ENCODE measurements at regions not wholly inside any gene's neighbourhood (a gene's known extent, or its start where the extent isn't known, plus 50 kb on each side); places are given as distances from the start of the nearest gene placed in this dataset.
"Not testable (repeated sequence)": the region's sequence is repeated elsewhere in the genome, so short reads cannot be mapped to it uniquely, and the experiment has no call there.

GRCh38 chr7:29647691-29648210 is 84.1 kb downstream of the PRR15 start:
- in situ Hi-C loops (cut with MboI; ENCODE audit: low sequenced_read_pairs), result loop anchor here (25.0 kb wide), 1 partner anchor 265 kb away; no protein-coding TSS in a partner anchor

DNA sequence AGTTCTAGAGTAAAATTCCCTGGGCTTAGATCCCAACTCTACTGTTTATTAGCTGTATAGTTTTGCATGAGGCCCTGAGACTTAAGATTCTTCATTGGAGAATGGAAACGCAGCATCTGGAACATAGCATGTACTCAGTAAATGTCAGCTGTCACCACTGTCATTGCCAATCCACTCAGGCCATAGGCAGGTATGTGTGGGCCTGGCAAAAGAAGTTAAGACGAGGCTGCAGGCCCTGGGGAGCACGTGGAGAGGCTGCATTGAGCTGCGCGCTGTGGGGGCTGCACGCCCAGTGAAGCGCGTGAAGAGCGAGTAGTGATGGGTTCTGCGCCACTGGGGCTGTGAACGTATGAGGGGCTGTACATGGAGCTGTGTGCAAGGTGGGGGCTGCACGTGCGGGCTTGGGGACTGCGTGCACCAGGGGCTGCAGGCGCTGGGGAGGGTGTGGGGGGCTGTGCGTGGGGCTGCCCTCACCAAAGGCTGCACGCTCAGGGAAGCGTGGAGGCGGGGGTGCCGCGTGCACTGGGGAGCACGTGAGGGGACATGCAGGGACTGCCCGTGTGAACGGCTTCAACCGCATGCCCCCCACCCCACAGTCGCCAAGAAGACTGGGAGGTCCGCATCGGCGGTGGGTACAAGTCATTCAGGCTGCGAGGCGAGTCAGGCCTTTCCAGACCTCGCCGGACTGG is 85.5 kb downstream of the PRR15 start:
- in situ Hi-C loops (cut with MboI; ENCODE audit: low sequenced_read_pairs), result loop anchor here (25.0 kb wide), 1 partner anchor 263 kb away; no protein-coding TSS in a partner anchor

DNA sequence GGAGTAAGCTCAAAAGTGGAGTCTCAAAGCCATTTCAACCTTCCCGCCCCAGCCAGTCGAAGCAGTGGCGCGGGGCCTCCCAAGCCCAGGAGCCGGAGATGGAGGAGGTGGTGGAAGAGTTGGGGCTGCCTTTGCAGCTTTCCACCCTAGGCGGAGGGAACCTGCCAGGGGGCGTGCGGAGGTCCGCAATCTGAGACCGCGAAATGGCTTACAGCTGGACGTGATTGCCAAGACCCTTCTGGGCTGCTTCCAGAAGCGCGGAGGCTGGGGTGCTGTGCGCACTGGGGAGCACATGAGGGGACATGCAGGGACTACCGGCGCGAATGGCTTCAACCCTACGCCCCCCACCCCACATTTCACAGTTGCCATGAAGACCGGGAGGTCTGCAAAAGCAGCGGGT is 86.2 kb downstream of the PRR15 start:
- in situ Hi-C loops (cut with MboI; ENCODE audit: low sequenced_read_pairs), result loop anchor here (25.0 kb wide), 1 partner anchor 262 kb away; no protein-coding TSS in a partner anchor

DNA sequence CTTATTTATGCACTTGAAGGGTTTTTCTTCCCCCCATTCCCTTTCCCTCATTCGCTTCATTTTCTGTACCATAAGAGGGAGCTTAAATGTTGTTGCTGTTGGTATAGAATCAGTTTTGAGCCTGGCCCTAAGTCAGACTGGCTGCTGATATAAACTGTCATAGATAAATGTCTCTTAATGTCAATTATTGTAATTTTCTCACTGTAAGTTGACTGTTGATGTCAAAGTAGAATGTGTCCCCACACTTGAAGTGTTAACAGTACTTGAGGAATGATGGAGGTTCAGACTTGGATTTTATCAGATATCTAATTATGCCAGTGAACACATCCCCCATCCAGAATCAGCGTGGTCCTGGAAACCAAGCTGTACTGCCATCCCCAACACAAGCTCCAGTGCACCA is 87.8 kb downstream of the PRR15 start:
- in situ Hi-C loops (cut with MboI; ENCODE audit: low sequenced_read_pairs), result no loop called here

DNA sequence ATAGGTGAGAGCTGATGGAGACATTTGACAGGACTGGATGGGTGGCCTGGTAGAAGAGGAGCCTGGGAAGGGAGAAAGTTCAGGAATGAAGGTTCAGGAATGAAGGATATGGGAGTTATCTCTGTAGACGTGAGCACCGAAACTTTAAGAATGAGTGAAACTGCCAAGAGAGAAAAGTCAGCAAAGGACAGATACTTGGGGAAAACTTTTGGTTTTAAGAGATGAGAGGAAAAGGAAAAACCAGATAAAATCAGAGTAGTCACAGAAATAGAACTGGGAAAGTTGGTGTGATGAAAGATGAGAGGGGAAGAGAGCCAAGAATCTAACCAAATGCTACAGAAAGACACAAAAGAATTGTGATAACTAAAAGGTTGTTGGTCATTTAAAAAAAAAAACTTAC is 88.9 kb downstream of the PRR15 start:
- in situ Hi-C loops (cut with MboI; ENCODE audit: low sequenced_read_pairs), result no loop called here

DNA sequence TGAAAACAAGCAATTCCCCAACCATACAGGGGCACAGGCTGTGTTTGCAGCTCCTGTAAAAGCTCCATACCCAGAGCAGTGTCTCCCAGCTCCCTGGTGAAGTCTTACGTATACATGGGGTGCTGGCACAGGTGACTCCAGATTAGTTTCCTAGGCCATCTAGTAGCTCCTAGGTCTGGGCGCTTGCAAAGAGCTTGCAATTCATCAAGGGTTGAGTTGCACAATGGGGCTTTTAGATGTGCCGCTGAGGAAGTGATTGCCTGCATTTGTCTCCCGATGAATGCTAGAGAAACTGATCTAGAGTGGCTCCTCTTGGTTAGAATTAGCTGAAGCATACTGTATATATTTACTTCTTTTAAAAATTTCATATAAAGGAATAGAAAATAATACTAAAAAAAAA is 90.7 kb downstream of the PRR15 start:
- in situ Hi-C loops (cut with MboI; ENCODE audit: low sequenced_read_pairs), result not testable (repeated sequence)

- in situ Hi-C loops (cut with MboI; ENCODE audit: low sequenced_read_pairs), result no loop called here
Measured at GRCh38 chr7:29657288-29657687, 93.7 kb downstream of the PRR15 start.

GRCh38 chr7:29657856-29658255 is 94.2 kb downstream of the PRR15 start:
- in situ Hi-C loops (cut with MboI; ENCODE audit: low sequenced_read_pairs), result no loop called here

DNA sequence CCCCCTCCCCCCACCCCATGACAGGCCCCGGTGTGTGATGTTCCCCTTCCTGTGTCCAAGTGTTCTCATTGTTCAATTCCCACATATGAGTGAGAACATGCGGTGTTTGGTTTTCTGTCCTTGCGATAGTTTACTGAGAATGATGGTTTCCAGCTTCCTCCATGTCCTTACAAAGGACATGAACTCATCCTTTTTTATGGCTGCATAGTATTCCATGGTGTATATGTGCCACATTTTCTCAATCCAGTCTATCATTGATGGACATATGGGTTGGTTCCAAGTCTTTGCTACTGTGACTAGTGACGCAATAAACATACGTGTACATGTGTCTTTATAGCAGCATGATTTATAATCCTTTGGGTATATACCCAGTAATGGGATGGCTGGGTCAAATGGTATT is 95.6 kb downstream of the PRR15 start:
- in situ Hi-C loops (cut with MboI; ENCODE audit: low sequenced_read_pairs), result not testable (repeated sequence)

DNA sequence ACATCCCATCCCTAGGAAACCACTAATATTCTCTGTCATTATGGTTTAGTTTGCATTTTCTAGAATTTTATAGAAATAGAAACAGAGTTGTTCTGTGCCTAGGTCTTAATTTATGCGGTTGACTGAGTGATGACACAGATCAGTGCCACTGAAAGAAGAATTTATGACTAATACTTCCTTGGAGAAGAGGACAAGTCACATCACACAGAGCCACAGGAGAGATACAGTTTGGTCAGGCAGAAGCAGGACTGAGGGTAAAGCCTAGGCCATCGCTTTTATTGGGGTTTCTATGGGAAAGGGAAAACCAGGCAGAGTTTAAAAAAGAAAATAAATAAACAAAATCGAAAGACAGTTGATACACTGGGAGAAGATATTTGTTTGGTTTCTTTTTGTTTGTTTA is 99.3 kb downstream of the PRR15 start:
- in situ Hi-C loops (cut with MboI; ENCODE audit: low sequenced_read_pairs), result not testable (repeated sequence)

DNA sequence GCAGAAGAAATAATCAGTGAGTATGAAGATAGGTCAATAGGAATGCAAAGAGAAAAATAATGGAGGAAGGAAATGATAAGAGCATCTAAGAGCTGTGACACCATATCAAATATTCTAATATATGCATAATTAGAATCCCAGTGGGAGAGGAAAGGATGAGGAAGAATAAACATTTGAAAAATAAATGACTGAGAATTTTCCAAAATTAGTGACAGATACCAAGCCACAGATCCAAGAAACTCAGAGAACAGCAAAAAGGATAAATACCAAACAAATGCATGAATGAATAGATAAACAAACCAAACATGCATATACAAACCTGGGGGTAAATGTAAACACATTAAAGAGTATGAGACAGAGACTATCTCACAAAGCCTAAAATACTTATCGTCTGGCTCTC is 101.4 kb downstream of the PRR15 start:
- in situ Hi-C loops (cut with MboI; ENCODE audit: low sequenced_read_pairs), result not testable (repeated sequence)

GRCh38 chr7:29667096-29667669 is 103.5 kb downstream of the PRR15 start:
- in situ Hi-C loops (cut with MboI; ENCODE audit: low sequenced_read_pairs), result not testable (repeated sequence)

DNA sequence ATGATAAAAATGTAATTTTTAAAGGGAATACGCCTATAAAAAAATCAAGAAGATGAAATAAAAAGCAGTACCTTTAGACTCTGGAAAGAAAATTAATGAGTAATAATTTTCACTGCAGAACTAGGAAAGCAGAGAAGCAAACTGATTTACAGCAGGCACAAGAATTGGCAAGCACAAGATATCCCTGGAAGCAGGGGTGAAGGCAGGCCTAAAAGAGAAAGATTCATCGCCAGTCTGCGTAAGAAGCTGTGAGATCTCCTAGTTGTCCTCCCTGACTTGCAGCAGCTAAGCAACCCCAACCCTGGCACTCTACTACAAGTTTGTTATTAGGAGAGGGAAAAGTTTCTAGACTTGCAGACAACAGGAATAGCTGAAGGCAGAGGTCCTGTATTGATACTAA is 107.7 kb downstream of the PRR15 start:
- in situ Hi-C loops (cut with MboI; ENCODE audit: low sequenced_read_pairs), result not testable (repeated sequence)

GRCh38 chr7:29673635-29674034 is 110.0 kb downstream of the PRR15 start:
- in situ Hi-C loops (cut with MboI; ENCODE audit: low sequenced_read_pairs), result not testable (repeated sequence)

- in situ Hi-C loops (cut with MboI; ENCODE audit: low sequenced_read_pairs), result not testable (repeated sequence)
Measured at GRCh38 chr7:29674626-29675025, 111.0 kb downstream of the PRR15 start.

DNA sequence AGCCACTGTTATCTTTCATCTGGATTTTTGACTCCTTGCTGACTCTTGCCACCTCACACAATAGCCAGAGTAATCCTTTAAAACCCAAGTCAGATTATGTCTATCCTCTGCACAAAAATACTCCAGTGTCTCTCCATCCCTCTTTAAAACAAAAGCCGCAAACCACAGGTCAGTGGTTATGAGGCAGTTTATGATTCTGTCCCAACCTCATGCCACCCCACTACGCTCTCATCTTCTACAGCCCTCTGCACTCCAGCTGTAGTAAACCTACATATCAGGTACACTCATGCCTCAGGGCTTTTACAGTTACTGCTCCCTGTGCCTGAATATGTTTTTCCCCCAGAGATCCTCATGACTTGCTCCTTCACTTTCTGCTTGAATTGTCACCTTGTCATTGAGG is 113.6 kb downstream of the PRR15 start:
- in situ Hi-C loops (cut with MboI; ENCODE audit: low sequenced_read_pairs), result not testable (repeated sequence)

- in situ Hi-C loops (cut with MboI; ENCODE audit: low sequenced_read_pairs), result not testable (repeated sequence)
Measured at GRCh38 chr7:29679963-29680362, 116.3 kb downstream of the PRR15 start.

- in situ Hi-C loops (cut with MboI; ENCODE audit: low sequenced_read_pairs), result not testable (repeated sequence)
Measured at GRCh38 chr7:29680601-29681000, 117.0 kb downstream of the PRR15 start.

DNA sequence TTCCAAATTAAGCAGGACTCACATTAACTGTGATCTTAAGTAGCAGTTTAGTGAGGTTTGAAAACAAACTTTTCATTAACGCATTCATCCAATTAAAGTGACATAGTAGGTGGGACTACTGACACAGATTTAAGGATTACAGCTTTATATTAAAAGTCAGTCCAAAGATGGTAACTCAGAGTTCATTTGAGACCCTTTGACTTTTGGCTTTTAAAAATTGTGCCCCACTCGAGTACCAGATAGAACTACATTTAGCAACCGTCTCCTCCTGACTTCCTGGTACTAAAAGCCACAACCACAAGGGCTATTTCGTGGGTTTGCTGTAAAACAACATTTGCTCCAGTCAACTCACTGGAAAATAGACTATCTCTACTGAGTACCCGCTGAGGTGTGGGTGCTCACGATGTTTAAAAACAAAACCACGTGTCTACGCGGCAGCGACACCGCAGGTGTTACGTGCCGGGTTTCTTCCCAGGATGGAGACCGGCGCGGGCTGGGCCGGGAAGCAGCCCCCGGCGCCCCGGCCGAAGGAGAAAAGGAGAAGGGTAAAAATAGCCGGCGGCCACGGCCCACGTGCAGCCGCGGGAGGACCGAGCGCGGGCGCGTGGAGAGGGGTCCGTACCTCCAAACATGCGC is 120.6 kb downstream of the PRR15 start:
- in situ Hi-C loops (cut with MboI; ENCODE audit: low sequenced_read_pairs), result not testable (repeated sequence)

DNA sequence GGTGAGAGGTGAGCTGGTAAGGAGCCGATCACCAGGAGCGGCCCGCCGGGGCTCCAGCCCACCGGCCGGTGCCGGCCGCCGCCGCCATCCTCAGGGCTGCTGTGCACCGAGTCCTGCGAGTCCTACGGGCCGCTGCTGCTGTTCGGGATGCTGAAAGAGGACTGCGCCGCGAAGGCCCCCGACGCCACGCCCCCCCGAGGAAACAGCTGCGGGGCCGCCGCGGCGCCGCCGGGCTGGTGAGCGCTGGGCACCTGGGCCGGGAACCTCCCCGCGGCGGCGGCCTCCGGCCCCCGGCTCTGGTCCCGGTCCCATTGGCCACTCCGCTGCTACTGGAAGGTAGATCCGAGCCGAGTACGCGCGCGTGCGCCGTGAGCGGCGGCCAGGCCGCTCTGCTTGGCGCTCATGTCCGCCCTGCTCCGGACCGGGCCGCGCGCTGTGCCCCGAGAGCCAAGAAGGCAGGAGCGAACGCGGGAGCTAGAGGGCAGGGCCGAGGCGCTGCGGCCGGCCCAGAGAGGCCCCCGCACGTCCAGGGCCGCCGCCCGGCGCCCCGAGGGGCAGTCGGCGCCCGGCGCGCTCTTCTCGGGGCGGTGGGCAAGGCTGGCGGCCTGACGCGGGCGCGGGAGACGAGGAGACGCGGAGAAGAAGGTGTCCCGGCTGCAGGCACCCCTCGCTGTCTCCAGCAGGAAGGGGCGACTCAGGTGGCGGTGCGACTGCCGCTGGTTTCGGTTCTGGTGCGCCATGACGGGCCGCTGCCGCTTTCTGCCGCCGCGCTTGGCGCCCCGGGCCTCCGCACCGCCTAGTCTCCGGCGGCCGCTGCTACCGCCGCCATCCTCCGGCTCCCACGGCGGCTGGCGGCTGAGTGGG is 121.3 kb upstream of the WIPF3 start:
- in situ Hi-C loops (cut with MboI; ENCODE audit: low sequenced_read_pairs), result no loop called here
